GM18511 (cell line): ENCODE measurements at regions not wholly inside any gene's neighbourhood (a gene's known extent, or its start where the extent isn't known, plus 50 kb on each side); places are given as distances from the start of the nearest gene placed in this dataset.

Experiments used
- ATAC-seq: cut with Tn5 transposase; IDR thresholded peaks from one replicate; pipeline ENCODE4 v1.9.1; 2021; ENCODE audit warnings: mild to moderate bottlenecking, moderate library complexity; ENCODE audit not compliant: unreplicated experiment

GRCh38 chr22:47375621-47376321 lies 613.3 kb downstream of the TBC1D22A start:
- ATAC-seq, result no peak

DNA sequence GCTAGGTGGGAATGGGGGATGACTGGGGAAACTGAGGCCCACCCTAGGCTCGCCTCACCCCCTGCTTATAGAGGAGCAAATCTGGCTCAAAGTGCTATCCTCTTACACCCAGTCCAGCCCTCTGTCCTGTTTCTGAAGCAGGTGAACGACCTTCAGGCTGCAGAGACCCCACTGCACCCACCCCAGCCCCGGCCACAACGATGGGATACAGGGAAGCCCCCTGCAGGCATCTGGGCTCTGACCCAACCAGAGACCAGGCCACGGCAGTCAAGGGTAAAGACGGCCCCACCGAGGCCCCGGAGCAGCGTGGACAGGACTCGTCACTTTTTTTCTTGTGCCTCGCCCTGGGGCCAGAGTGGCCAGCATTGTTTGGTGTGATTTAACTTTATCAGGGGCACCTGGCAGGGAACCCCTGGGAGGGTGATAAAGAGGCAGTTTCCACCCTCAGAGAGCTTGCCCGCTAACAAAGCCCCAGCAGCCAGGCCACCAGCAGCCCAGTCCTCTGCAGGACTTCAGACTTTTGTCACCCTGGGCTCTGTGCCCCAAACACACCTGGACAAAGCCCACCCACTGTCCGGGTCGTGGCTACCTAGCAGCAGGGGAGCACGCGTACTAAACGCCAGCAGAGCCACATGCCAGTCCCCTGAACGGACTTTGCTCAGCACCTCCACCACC lies 612.6 kb downstream of the TBC1D22A start:
- ATAC-seq, result no peak

DNA sequence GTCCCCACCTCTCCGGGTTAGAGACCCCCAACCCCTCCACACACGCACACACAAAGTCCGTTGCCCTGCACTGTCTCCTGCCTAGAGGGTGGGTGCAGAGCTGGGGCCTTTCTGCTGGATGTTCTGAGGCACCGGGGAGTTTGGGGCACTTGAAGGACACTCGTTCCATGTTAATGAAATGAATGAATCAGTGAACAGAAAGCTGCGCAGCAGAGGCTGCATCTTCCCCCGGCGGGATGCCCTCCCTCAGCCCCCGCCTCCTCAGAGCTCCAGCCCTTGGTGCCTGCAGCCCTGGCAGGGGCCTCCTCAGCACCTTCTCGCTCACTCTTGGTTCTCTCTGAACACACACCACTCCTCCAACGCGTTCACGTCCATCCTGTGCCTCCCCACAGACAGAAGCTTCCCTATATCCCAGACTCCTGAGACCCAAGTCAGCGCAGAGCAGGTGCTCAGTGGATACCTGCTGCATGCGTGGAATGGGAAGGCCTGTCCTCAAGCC lies 611.9 kb downstream of the TBC1D22A start:
- ATAC-seq, result no peak

GRCh38 chr22:47373648-47374272 lies 611.3 kb downstream of the TBC1D22A start:
- no peak for ATAC-seq

DNA sequence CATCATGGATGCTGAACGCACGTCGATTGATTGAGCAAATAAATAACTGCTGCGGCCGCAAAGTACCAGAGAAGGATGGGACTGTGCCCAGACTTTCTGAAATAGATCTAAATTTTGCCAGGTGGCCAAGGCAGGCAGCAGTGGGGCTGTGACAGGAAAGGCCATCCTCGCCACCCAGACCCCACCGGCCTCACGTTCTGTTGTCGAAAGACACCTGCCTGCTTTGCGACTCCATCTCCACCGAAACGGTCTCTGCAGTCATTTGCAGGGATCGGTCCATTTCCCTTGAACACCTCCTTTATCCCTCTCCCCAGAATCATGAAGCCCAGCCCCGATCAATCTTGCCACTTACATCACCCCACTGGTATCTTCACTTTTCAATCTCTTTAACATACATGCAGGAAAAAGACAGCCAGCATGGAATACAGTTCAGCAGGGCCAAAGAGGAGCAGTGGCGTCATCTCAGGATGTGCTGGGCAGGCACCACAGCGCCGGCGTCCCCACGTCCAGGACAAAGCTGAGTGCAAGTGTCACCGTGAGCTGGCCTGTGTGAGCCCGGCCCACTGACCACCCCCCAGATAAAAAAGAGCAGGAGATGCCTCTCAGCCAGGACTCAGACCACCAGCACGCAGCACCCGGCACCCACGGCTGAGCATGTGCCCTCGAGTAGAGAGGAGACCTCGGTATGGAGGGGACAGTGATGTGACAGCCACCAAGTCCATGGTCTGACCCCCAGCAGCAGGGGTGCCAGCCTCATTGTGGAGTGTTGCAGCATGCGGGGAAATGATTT lies 610.3 kb downstream of the TBC1D22A start:
- no peak for ATAC-seq

GRCh38 chr22:47372111-47372581 lies 609.7 kb downstream of the TBC1D22A start:
- ATAC-seq, result no peak

DNA sequence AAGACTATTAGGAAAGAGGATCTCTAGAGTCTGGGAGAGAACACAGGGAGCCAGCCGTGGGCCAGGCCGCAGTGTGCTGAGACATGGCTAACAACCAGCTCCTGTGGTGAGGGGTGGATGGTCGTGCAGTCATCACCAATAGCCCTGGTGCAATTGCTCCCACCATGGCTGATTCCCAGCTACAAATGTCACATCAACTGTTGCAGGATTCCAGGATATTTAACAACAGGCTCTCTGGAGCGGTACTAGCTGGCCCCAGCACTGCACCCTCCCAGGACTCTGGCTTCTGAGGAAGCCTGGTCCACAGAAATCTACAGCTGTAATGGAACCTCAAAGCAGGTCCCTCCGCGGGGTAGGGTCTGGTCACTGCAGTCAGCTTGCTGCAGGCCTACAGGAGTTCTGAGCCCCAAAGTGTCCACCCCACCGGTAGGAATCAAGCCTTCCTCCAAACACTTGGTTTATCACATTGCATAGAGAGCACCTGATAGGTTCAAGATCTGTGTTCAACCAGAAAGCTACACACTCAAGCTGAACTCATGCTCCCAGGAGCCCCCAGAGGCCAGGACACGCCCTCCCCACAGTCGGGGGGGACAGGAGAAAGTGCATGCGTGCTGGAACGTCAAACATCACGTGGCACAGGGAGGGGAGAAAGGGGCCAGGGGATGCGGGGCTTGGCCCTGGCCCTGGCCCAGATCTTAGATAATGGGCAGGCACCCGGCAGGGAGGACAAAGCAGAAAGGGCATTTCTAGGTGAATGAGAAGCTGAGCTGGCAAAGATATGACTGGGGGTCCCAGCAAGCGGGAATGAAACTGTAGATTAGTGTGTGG lies 609.0 kb downstream of the TBC1D22A start:
- no peak for ATAC-seq

DNA sequence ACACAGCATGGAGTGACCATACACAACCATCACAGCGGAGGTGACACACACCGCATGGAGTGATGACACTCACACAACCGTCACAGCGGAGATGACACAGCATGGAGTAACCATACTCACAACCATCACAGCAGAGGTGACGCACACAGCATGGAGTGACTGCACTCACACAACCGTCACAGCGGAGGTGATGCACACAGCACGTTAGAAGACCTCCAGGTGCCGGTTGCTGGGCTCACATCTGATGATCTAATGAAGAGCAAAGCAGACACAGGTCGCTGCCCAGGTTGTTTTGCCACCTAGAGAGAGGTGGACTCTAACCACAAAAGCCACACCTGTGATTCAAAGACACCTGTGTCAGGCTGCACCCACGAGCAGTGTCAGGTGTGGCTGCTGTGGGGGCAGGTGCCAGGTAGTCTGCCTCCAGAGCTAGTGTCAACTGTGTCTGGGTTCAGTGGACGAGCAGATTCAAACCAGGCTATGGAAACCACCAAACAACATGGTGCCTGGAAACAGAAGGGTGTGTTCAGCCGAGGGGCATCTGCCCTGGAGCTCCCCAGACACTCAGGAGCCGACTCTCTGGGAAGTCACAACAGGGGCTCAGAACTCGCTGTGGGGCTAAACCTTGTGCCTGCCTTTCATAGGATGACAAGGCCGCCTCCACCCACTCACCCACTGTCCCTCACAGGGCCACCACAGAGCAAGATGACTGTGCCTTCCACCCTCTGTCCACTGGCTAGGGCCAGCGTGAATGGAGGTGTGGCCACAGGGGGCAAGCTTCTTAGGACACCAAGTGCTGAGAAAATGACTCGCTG lies 608.2 kb downstream of the TBC1D22A start:
- no peak for ATAC-seq

- ATAC-seq, result no peak
These were observed 607.1 kb downstream of the TBC1D22A start for GRCh38 chr22:47369431-47370015.

DNA sequence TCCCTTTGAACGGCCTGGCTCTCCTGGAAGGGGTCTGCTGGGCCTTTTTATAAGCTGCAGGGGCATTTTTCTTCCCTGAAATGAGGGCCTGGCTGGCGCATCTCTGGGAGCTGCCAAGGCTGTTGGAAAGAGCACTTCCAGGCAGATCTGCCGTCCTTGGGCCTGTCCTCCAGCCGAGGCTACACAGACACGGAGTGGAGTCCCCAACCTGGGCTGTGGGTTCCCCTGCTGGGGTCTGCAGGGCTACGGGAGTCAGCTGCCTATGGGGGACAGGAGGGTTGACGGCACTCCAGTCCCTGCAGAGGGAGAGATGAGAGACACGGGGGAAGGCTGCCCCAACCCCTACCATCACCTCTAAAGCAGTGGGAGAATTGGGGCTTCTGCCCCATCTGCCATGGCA lies 606.6 kb downstream of the TBC1D22A start:
- ATAC-seq, result no peak

- ATAC-seq, result no peak
These were observed 605.8 kb downstream of the TBC1D22A start for GRCh38 chr22:47367993-47368945.

GRCh38 chr22:47367107-47367690 lies 604.7 kb downstream of the TBC1D22A start:
- no peak for ATAC-seq

DNA sequence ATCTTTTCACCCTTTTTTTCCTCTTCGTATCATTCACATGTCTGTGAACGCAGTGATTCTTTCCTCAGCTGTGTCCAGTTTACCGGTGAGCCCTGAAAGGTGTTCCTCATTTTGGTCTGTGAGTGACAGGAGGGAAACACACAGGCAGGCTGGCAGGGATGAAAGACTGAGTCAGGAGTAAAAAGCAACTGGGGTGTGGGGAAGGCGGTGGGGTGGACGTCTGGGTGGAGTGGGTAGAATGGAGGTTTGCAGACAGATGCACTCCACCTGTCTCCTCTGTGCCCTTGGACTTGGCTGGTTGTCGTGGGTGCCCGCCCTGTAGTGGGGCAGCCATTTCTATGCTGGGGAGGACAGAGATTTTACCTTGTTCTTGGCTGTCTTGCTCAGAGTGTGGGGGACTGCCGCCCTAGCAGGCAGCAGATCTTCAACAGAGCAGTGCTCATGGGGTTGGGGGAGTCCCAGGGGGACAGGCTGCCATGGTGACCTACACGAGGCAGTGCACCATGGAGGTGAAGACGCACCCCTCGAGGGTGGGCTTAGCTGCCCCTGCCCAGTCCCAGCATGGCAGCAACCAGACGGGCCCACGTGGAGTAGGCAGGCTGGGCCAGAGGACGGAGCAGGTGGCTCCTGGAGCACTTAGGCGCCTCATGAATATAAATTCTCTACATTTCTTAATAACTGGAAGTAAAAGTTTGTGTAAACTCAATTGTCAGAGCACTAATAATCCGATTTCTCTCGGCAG lies 603.7 kb downstream of the TBC1D22A start:
- ATAC-seq, result no peak

DNA sequence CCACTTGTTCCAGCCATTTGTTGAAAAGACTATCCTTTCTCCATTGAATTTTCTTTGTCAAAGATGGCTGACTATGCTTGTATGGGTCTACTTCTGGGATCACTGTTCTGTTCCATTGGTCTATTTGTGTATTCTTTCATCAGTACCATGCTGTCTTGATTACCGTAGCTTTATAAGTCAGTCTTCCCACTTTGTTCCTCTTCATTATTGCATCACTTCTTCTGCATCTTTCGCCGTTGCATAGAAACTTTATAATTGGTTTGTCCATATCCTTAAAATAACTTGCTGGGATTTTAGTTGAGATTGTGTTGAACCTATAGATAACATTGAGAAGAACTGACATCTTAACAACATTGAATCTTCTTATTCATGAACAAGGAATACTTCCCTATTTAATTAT lies 598.8 kb downstream of the TBC1D22A start:
- no peak for ATAC-seq

DNA sequence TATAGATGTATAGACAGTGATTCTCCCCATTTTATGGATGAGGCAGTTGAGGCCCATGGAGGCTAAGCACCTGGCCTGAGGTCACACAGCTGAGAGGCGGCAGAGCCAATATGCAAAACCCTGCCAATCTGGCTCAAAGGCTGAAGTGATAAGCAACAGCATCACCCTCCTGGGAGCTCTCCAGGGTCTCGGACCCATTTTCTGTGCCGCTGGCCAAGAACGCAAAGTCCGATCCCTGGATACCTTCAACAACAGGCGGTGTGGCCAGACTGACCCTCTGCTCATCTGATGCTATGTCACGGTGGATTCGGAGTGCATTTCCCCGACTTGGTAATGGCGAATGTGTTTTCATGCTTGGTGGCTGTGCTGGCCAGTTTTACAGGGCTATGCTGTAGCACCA lies 595.0 kb downstream of the TBC1D22A start:
- no peak for ATAC-seq

- ATAC-seq, result no peak
These were observed 594.6 kb downstream of the TBC1D22A start for GRCh38 chr22:47357086-47357485.

- no peak for ATAC-seq
These were observed 594.1 kb downstream of the TBC1D22A start for GRCh38 chr22:47356511-47357011.
